Prostate gland (tissue), 2 donors: ENCODE measurements at regions not wholly inside any gene's neighbourhood (a gene's known extent, or its start where the extent isn't known, plus 50 kb on each side); places are given as distances from the start of the nearest gene placed in this dataset.

Source experiments
- DNase-seq: peaks from one replicate; pipeline ENCODE4 v3.0.0-alpha.2; 2019; ENCODE audit warnings: low spot score
- H3K27ac ChIP-seq, 2 donors: fragments of 200-600 bp; sonication (generic); 2 replicates each; pipeline ENCODE4 v1.5.1; 2017 to 2019
- H3K27me3 ChIP-seq: fragments of 200-600 bp; sonication (generic); replicated peaks from 2 replicates; pipeline ENCODE4 v1.5.1; 2019; ENCODE audit not compliant: insufficient read depth
- H3K36me3 ChIP-seq, 2 donors: fragments of 200-600 bp; sonication (generic); 1 replicate in 1 of 2; 2 replicates in 1 of 2; pipeline versions ENCODE4 v1.5.1 to v1.8.1; 2017 to 2019
- H3K4me1 ChIP-seq: fragments of 200-600 bp; sonication (generic); replicated peaks from 2 replicates; pipeline ENCODE4 v1.5.1; 2019
- H3K4me3 ChIP-seq, 2 donors: fragments of 200-600 bp; sonication (generic); 2 replicates each; pipeline ENCODE4 v1.5.1; 2017 to 2019
- H3K9me3 ChIP-seq: fragments of 200-600 bp; sonication (generic); 2 replicates; pipeline ENCODE4 v1.5.1; 2017
- CTCF ChIP-seq, 4 experiments: fragments of 200-600 bp in 2 of 4; fragments of 450-650 bp in 2 of 4; sonication (generic) in 2 of 4; IDR thresholded peaks; 1 replicate in 3 of 4; 2 replicates in 1 of 4; pipeline ENCODE4 v1.5.1; 2016 to 2019; ENCODE audit warnings: antibody characterized with exemption in 4 of 4, mild to moderate bottlenecking in 2 of 4, moderate library complexity in 2 of 4
- POLR2A ChIP-seq: fragments of 450-650 bp; IDR thresholded peaks from one replicate; pipeline ENCODE4 v1.6.1; 2016; ENCODE audit warnings: antibody characterized with exemption, mild to moderate bottlenecking
- POLR2AphosphoS5 ChIP-seq: sonication (generic); formaldehyde crosslinking; IDR thresholded peaks from one replicate; pipeline ENCODE4 v1.6.1; 2017; ENCODE audit warnings: antibody characterized with exemption
- WGBS: methylation state at CpG from one replicate; pipeline ENCODE4 v1.1.5; 2018; 5-methylcytosine and 5-hydroxymethylcytosine counted together
- intact Hi-C: fragments of 100-400 bp; cut with DNase I; formaldehyde crosslinking; loops from one replicate; pipeline ENCODE4 v1.14.2; 2022

GRCh38 chr22:47233316-47234243 lies 471.1 kb downstream of the TBC1D22A start:
- TF ChIP-seq CTCF (IDR thresholded peaks at IDR 0.05) (no peak), POLR2AphosphoS5 (no peak), POLR2A (no peak)
- WGBS = 77% methylated on average over 9 of the region's 9 CpGs
- Histone ChIP-seq H3K27ac (no peak overlapping the region), H3K4me3 (no peak overlapping the region), H3K27me3 (no peaks in the 10 kb centered on the region), H3K4me1 (no peaks in the 10 kb centered on the region), H3K36me3 (no peaks in the 10 kb centered on the region), H3K9me3 (no peaks in the 10 kb centered on the region)
- intact Hi-C loops = loop anchor here (5.0 kb wide), 1 partner anchor 59 kb away; no protein-coding TSS in a partner anchor
- DNase-seq = no peak

GRCh38 chr22:47232753-47233152 lies 470.3 kb downstream of the TBC1D22A start:
- intact Hi-C loops = loop anchor here (5.0 kb wide), 1 partner anchor 60 kb away; no protein-coding TSS in a partner anchor
- 79% methylated on average over 7 of the region's 7 CpGs for WGBS
- H3K27ac ChIP-seq = no peak overlapping the region
- no peak overlapping the region for H3K4me3 ChIP-seq
- no peaks in the 10 kb centered on the region for H3K27me3 ChIP-seq
- H3K9me3 ChIP-seq = no peaks in the 10 kb centered on the region
- no peak for DNase-seq
- TF ChIP-seq POLR2AphosphoS5 (no peak), CTCF (IDR thresholded peaks at IDR 0.05) (no peak), POLR2A (no peak)
- H3K4me1 ChIP-seq = no peaks in the 10 kb centered on the region
- H3K36me3 ChIP-seq = no peaks in the 10 kb centered on the region

- no peaks in the 10 kb centered on the region for H3K4me1 ChIP-seq
- no peak overlapping the region for H3K4me3 ChIP-seq
- intact Hi-C loops = loop anchor here (5.0 kb wide), 1 partner anchor 60 kb away; no protein-coding TSS in a partner anchor
- H3K27ac ChIP-seq = no peak overlapping the region
- no peaks in the 10 kb centered on the region for H3K27me3 ChIP-seq
- WGBS = 83% methylated on average over 4 of the region's 4 CpGs
- TF ChIP-seq CTCF (IDR thresholded peaks at IDR 0.05) (no peak), POLR2AphosphoS5 (no peak), POLR2A (no peak)
- H3K36me3 ChIP-seq = no peaks in the 10 kb centered on the region
- DNase-seq = no peak
- no peaks in the 10 kb centered on the region for H3K9me3 ChIP-seq
Observed at GRCh38 chr22:47232197-47232596, 469.7 kb downstream of the TBC1D22A start.

GRCh38 chr22:47231759-47232158 lies 469.3 kb downstream of the TBC1D22A start:
- intact Hi-C loops = loop anchor here (5.0 kb wide), 1 partner anchor 61 kb away; no protein-coding TSS in a partner anchor
- no peak overlapping the region for H3K27ac ChIP-seq
- H3K4me3 ChIP-seq = no peak overlapping the region
- H3K4me1 ChIP-seq = no peaks in the 10 kb centered on the region
- H3K27me3 ChIP-seq = no peaks in the 10 kb centered on the region
- TF ChIP-seq POLR2A = no peak
- no peak for TF ChIP-seq POLR2AphosphoS5
- no peak for TF ChIP-seq CTCF (IDR thresholded peaks at IDR 0.05)
- WGBS = 84% methylated on average over 7 of the region's 7 CpGs
- H3K36me3 ChIP-seq = no peaks in the 10 kb centered on the region
- DNase-seq = no peak
- H3K9me3 ChIP-seq = no peaks in the 10 kb centered on the region

GRCh38 chr22:47230741-47231140 lies 468.3 kb downstream of the TBC1D22A start:
- Histone ChIP-seq H3K4me1 (no peaks in the 10 kb centered on the region), H3K9me3 (no peaks in the 10 kb centered on the region), H3K27me3 (no peaks in the 10 kb centered on the region), H3K4me3 (no peak overlapping the region), H3K36me3 (no peaks in the 10 kb centered on the region), H3K27ac (no peak overlapping the region)
- intact Hi-C loops = loop anchor here (5.0 kb wide), 1 partner anchor 62 kb away; no protein-coding TSS in a partner anchor
- WGBS = 82% methylated on average over 5 of the region's 5 CpGs
- no peak for TF ChIP-seq POLR2AphosphoS5
- TF ChIP-seq POLR2A = no peak
- TF ChIP-seq CTCF (IDR thresholded peaks at IDR 0.05) = no peak
- no peak for DNase-seq
